Urinary bladder (tissue), 3 donors: ENCODE measurements at regions not wholly inside any gene's neighbourhood (a gene's known extent, or its start where the extent isn't known, plus 50 kb on each side); places are given as distances from the start of the nearest gene placed in this dataset.

Experiments used
- DNase-seq: peaks from one replicate; pipeline ENCODE4 v3.0.0-alpha.2; 2015; ENCODE audit errors: extremely low spot score
- H3K27ac ChIP-seq: one replicate; pipeline ENCODE4 v1.5.1; 2013; ENCODE audit warnings: low read depth, mild to moderate bottlenecking, moderate library complexity
- H3K36me3 ChIP-seq: one replicate; pipeline ENCODE4 v1.6.1; 2013; ENCODE audit warnings: mild to moderate bottlenecking, moderate library complexity; ENCODE audit not compliant: insufficient read depth
- H3K4me1 ChIP-seq: one replicate; pipeline ENCODE4 v1.6.1; 2013; ENCODE audit warnings: mild to moderate bottlenecking, moderate library complexity; ENCODE audit not compliant: insufficient read depth
- H3K4me3 ChIP-seq: one replicate; pipeline ENCODE4 v1.5.1; 2013; ENCODE audit warnings: low read depth, low read length
- WGBS: extraction: QIAGEN DNeasy Blood & Tissue Kit; methylation state at CpG from one replicate; pipeline ENCODE4 v1.1.7; 2013; 5-methylcytosine and 5-hydroxymethylcytosine counted together
- donor health status: healthy with polysubstance abuse.
- donor health status: healthy.

DNA sequence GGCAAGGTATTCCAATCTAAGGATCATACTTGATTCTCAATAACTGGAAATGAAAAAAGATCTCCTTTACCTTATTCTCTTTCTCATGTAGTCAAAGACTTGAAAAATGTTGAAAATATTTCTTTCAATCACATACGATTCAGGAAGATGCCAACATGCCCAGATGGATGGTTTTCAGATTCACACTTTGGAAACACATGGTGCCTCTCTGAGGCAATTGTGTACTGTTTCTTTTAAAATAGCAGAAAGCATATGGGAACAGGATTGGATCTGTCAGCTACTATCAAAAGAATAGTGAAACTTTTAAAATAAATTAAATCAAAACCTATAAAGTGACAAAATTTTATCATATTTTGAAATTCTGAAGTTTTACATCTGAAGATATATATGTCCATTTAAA, 222.4 kb downstream of the SPRY2 start:
- WGBS, result 100% methylated on average over 1 of the region's 1 CpG
- DNase-seq, result no peak
- no peaks in the 10 kb centered on the region for H3K36me3 ChIP-seq
- no peak overlapping the region for H3K4me3 ChIP-seq
- H3K27ac ChIP-seq, result no peak overlapping the region
- H3K4me1 ChIP-seq, result no peaks in the 10 kb centered on the region

DNA sequence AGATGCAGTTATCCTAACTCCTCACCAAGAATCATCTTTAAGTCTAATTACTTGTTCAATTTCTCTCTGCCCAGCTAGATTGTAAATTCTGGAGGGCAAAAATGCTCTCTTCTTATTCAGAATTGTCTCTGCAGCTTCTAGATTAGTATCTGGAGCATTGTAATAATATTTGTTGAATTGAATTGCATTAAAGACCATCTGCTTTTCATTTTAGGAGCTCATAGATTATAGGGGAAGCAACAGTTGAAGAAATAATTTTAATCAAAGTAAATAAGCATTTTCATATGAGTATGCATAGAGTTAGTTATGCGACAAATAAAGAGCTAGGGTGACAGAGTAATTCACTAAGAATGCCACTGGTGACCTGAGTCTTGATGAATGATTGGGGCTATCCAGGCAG, 222.8 kb downstream of the SPRY2 start:
- no peak for DNase-seq
- no peaks in the 10 kb centered on the region for H3K36me3 ChIP-seq
- H3K27ac ChIP-seq, result no peak overlapping the region
- 97% methylated on average over 1 of the region's 1 CpG for WGBS
- no peaks in the 10 kb centered on the region for H3K4me1 ChIP-seq
- H3K4me3 ChIP-seq, result no peak overlapping the region

GRCh38 chr13:80117515-80117914, 223.4 kb downstream of the SPRY2 start:
- WGBS, result 96% methylated on average over 2 of the region's 2 CpGs
- Histone ChIP-seq H3K36me3 (no peaks in the 10 kb centered on the region), H3K4me3 (no peak overlapping the region), H3K4me1 (no peaks in the 10 kb centered on the region), H3K27ac (no peak overlapping the region)
- no peak for DNase-seq

- H3K4me3 ChIP-seq, result no peak overlapping the region
- H3K27ac ChIP-seq, result no peak overlapping the region
- DNase-seq, result no peak
- H3K4me1 ChIP-seq, result no peaks in the 10 kb centered on the region
- 82% methylated on average over 3 of the region's 3 CpGs for WGBS
- no peaks in the 10 kb centered on the region for H3K36me3 ChIP-seq
These were observed 224.8 kb downstream of the SPRY2 start for GRCh38 chr13:80116107-80116506.

- WGBS, result 64% methylated on average over 1 of the region's 1 CpG
- Histone ChIP-seq H3K4me3 (no peak overlapping the region), H3K27ac (no peak overlapping the region), H3K4me1 (no peaks in the 10 kb centered on the region), H3K36me3 (no peaks in the 10 kb centered on the region)
- no peak for DNase-seq
These were observed 225.3 kb downstream of the SPRY2 start for GRCh38 chr13:80115616-80116015.

DNA sequence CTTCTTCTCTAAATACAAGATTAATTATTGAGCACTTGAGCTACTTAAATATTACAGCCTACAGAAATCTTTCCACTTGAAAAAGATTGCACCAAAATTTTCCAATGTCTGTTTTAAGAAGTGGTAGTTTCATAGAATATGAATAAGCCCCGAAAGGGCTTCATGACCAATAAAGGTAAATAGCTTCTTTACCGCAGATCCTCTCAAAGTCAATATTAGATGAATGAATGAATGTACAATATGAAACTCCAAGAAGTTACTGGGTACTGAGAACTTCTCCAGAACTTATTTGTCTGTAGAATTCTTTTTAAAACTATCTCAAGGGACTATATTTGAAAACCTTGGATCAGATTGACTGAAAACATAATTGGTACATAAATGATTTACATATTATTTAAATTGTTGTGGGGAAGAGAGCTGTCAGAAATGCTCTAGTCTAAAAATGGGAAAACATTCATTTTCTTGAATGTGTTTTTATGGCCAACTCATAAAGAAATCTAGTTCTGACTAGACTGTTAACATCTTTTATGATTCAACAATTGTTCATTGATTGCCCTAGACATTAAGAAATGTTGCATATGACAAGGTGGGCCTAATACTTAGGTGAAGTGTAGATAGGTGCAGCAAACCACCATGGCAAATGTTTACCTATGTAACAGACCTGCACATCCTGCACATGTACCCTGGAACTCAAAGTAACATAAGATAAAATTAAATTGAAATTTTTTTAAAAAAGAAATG, 227.0 kb downstream of the SPRY2 start:
- WGBS, result 97% methylated on average over 2 of the region's 2 CpGs
- no peak for DNase-seq
- Histone ChIP-seq H3K4me1 (no peaks in the 10 kb centered on the region), H3K27ac (no peak overlapping the region), H3K36me3 (no peaks in the 10 kb centered on the region), H3K4me3 (no peak overlapping the region)

- Histone ChIP-seq H3K4me3 (no peak overlapping the region), H3K36me3 (no peaks in the 10 kb centered on the region), H3K27ac (no peak overlapping the region), H3K4me1 (no peaks in the 10 kb centered on the region)
- 65% methylated on average over 3 of the region's 3 CpGs for WGBS
- DNase-seq, result no peak
These were observed 231.6 kb downstream of the SPRY2 start for GRCh38 chr13:80109303-80109702.

DNA sequence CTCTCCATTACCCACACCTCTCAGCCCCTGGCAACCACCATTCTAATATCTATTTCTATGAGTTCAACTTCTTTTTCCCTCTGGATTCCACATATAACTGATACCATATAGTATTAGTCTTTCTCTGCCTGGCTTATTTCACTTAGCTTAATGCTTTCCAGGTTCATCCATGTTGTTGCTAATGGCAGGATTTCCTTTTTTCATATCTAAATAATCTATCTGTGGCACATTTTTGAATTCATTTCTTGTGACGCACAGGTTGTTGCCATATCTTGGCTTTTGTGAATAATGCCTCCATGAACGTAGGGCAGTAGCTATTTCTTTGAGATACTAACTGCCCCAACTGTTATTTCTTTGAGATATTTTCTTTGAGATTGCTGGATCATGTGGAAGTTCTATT, 235.6 kb downstream of the SPRY2 start:
- Histone ChIP-seq H3K27ac (no peak overlapping the region), H3K36me3 (no peaks in the 10 kb centered on the region), H3K4me1 (no peaks in the 10 kb centered on the region), H3K4me3 (no peak overlapping the region)
- 82% methylated on average over 2 of the region's 2 CpGs for WGBS
- DNase-seq, result no peak

DNA sequence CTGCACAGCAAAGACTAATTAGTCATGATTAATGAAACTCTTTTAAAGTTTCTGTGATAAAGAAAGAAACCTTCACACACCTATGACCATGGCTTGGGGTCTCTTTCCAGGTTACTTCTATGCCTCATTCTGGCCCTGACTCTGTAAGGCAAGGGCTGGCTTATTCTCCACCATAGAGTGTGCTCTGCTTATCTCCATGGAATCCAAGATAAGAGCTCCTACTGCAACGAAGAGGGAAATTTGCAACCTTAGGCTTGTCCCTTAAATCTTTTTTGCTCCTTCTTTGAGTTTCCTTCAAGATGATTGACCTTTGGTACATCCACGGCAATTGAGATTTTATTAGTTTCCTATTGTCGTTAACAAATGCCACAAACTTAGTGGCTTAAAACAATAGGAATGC, 239.9 kb downstream of the SPRY2 start:
- no peaks in the 10 kb centered on the region for H3K36me3 ChIP-seq
- WGBS, result 47% methylated on average over 3 of the region's 3 CpGs
- H3K4me3 ChIP-seq, result no peak overlapping the region
- DNase-seq, result no peak
- no peaks in the 10 kb centered on the region for H3K4me1 ChIP-seq
- no peak overlapping the region for H3K27ac ChIP-seq

DNA sequence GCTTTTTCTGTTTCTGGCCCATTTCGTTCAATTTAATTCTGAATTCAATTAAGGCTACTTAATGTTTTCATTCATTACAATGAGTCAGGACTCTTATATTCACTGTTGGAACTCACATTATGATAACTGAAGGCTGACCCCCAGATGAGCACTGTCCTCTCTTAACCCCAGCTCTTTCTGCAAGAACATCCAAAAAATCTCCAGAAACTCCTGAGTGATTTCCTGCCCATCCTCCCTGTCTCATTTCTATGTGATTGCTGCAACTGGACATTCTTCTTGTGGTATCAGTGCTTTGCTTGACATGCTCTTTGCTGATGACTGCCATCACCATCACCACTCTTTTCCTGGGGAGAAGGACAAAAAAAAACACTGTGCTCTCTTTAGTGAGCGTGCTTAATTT, 240.3 kb downstream of the SPRY2 start:
- Histone ChIP-seq H3K36me3 (no peaks in the 10 kb centered on the region), H3K4me1 (no peaks in the 10 kb centered on the region), H3K27ac (no peak overlapping the region), H3K4me3 (no peak overlapping the region)
- 95% methylated on average over 2 of the region's 2 CpGs for WGBS
- no peak for DNase-seq

- Histone ChIP-seq H3K4me1 (no peaks in the 10 kb centered on the region), H3K27ac (no peak overlapping the region), H3K36me3 (no peaks in the 10 kb centered on the region), H3K4me3 (no peak overlapping the region)
- DNase-seq, result no peak
- WGBS, result 95% methylated on average over 2 of the region's 2 CpGs
These were observed 243.4 kb downstream of the SPRY2 start for GRCh38 chr13:80097561-80097960.

- 61% methylated on average over 2 of the region's 2 CpGs for WGBS
- no peak overlapping the region for H3K4me3 ChIP-seq
- no peak for DNase-seq
- no peak overlapping the region for H3K27ac ChIP-seq
- H3K36me3 ChIP-seq, result no peaks in the 10 kb centered on the region
- H3K4me1 ChIP-seq, result no peaks in the 10 kb centered on the region
These were observed 244.5 kb downstream of the SPRY2 start for GRCh38 chr13:80096383-80096782.

DNA sequence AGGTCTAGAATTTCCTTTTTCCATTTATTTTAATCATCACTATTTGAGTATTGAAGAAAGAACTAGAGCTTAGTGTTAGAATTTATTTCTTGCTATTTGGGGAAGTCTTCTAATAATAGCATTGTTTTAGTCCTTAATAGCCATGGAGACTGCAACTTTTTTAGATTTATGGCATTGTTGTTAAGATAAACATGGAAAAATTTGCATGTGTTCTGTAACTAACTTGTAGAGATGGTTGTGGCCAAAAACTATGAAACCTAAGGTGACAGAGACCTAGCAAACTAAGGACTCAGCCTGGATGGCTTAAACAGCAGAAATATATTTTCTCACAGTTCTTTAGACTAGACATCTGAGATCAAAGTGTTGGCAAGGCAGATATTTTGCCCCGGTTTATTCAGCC, 246.4 kb downstream of the SPRY2 start:
- Histone ChIP-seq H3K4me1 (no peaks in the 10 kb centered on the region), H3K36me3 (no peaks in the 10 kb centered on the region), H3K4me3 (no peak overlapping the region), H3K27ac (no peak overlapping the region)
- 31% methylated on average over 1 of the region's 1 CpG for WGBS
- DNase-seq, result no peak

DNA sequence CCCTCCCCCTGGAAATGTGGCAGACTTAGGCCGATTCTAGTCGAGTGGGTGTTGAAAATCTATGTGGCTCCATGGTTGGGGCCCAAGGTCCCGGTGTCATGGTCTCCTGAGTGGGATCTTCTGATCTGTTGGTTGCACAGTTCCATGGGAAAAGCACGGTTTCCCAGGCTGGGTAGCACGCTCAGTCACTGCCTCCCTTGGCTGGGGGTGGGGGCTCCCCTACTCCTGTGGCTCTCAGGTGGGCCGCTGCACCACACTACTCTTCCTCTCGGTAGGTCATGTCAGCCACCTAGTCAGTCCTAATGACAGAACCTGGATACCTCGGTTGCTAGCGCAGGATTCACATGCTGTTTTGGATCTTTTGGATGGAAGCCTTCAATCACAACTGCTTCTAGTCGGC, 247.0 kb downstream of the SPRY2 start:
- Histone ChIP-seq H3K27ac (no peak overlapping the region), H3K36me3 (no peaks in the 10 kb centered on the region), H3K4me1 (no peaks in the 10 kb centered on the region), H3K4me3 (no peak overlapping the region)
- no peak for DNase-seq
- WGBS, result 95% methylated on average over 10 of the region's 10 CpGs

- Histone ChIP-seq H3K36me3 (no peaks in the 10 kb centered on the region), H3K4me3 (no peak overlapping the region), H3K27ac (no peak overlapping the region), H3K4me1 (no peaks in the 10 kb centered on the region)
- DNase-seq, result no peak
- 90% methylated on average over 3 of the region's 3 CpGs for WGBS
These were observed 254.6 kb downstream of the SPRY2 start for GRCh38 chr13:80086304-80086721.
